Effector CD8-positive, alpha-beta T cell (primary cell): ENCODE measurements at regions not wholly inside any gene's neighbourhood (a gene's known extent, or its start where the extent isn't known, plus 50 kb on each side); places are given as distances from the start of the nearest gene placed in this dataset.
"Not testable (repeated sequence)": the region's sequence is repeated elsewhere in the genome, so short reads cannot be mapped to it uniquely, and the experiment has no call there.

Experiments used
- DNase-seq: peaks from one replicate; lab custom pipeline; 2025; lab: John Stamatoyannopoulos, UW

DNA sequence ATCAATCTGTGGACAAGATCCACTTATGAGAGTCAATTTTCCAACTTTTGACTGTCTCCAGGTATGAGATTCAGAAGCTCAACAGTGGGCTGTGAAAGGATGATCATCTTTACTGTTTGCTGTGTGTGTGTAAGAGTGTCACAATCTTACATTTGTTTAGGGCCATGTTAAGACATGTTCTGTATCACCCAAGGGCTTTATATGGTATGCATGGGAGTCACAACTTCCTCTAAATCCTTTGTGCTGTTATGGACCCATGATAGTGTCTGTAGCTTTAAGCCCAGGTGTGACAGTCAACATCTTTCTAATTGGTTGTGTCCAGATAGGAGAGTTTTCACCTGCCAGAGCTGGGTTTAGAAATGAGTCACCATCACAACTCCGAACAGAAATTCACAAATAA lies 70.2 kb downstream of the ZNF726 start:
- not testable (repeated sequence) for DNase-seq

DNA sequence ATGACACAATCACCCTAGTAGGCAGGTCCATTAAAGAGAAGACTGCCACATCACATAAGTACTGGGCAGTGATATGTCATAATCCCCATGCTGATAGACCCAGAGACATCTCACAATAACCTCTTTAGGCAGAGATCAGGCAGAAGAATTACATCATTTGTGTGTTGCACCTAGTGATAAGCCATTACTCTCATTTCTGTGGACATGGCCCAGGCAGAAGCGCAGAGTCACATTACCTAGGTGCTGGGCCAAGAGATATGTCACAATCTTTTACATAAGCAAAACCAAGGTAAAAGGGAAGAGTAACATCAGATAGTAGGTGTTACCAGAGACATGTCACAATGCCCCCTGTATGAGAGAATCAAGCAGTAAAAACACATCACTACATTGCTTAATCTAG lies 71.9 kb downstream of the ZNF726 start:
- no peak for DNase-seq

DNA sequence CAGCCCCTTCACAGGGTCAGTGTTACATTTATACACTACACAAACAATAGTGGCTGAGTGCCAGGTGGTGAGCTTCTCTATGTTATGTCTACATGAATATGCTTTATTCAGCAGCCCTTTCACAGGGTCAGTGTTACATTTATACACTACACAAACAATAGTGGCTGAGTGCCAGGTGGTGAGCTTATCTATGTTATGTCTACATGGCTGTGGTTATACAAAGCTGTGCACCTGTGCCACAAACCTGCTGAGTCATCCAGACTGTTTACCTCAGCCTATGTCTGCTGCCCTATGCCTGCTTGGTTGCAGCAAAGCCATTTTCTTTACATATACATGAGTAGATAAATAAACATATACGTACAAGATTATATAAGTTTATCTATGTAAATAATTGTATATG lies 76.5 kb downstream of the ZNF726 start:
- DNase-seq, result no peak

DNA sequence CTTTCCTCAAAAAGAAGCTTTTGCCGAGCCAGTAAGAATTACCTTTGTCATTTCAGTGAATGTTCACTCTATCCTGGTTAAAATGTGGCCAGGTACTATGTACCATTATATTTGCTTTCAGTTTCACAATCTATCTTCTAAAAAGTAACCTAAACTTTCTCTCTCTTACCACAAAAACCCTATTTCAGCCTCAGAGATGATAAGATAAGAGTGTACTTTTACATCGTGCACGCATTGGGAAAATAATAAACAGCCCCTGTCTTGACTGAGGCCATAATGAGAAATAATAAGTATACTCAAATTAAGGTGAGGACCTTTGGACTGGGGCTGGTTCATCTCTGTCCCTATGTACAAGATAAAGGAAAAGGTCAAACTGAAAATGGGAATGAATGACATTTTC lies 77.7 kb downstream of the ZNF726 start:
- no peak for DNase-seq

DNA sequence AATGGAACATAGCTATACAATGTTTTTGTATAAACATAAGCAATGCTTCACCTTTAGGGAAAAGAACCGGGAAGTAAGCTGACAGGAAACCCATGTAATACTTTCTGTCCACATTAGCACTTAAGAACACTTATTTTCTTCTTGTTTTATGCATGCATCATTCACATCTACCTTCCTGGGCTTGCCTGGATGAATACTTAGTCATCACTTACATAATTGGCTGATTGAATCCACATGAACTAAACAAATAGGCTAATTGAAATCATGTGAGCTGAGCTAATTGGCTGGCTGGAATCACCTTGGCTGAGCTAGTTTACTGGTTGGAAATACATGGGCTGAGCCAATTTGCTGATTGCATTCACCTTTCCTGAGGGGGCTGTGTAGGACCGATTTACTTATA lies 78.8 kb downstream of the ZNF726 start:
- no peak for DNase-seq

DNA sequence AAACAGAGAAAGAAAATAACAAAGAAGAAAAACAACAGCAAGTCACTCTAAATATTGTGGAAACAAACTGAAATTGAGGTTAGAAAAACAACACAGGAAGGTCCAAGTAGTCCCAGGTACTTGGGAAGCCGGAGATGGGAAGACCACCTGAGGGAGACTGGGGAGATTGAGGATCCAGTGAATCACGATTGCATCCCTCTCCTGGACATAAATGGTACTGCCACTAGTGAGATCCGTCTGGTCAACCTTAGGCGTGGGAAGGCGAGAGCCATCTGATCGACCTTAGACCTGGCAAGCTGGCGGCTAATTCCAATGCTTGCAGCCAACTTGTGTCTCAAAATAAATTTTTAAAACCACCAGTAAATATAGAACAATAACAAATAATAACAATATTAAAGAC lies 81.9 kb downstream of the ZNF726 start:
- DNase-seq, result no peak

DNA sequence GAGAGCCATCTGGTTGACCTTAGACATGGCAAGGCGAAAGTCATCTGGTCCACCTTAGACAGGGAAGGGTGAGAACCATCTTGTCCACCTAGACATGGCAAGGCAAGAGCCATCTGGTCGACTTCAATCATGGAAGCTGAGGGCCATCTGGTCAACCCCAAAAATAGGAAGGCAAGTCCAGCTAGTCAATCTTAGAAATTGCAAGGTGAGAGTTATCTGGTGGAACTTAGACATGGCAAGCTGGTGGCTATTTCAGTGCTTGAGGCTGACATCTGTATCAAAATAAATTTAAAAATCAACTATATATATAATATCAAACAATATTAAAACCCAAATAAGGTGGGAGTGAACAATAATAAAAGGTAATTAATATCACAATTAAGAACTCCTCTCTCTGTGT lies 83.9 kb downstream of the ZNF726 start:
- DNase-seq, result no peak

DNA sequence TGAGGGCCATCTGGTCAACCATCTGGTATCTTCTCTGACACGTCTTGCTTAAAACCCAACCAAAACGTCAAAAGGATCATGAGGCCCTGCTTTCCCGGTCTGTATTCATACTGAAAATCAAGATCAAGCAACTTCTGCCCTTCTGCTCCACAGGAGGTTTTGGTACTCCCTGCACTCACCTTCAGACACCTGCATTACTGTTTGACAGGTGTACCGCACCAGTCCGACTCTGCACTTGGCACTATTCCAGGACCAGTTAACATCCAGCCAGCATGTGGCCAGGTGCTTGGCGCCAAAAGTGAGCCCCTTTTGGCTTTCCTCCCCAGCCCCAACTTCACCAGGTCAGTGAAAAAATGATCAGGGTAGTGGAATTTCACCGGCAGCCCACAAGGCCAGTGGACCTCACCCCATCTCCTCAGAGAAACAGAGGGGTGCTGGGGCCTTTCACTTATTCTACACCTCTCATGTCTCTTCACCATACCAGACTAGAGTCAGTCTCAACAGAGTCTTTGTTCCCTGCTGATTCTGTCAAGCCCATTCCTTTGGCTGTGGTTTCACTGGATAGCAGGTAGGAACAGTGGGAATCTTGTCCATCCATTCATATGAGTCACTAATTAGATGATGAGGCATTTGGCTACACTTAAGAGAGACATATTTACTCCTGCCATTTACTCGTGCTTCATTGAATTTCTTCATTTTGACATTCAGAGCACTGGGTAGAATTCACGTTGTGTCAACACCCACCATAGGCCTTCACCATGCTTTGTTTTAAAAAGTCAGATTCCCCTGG lies 85.3 kb downstream of the ZNF726 start:
- DNase-seq, result no peak

DNA sequence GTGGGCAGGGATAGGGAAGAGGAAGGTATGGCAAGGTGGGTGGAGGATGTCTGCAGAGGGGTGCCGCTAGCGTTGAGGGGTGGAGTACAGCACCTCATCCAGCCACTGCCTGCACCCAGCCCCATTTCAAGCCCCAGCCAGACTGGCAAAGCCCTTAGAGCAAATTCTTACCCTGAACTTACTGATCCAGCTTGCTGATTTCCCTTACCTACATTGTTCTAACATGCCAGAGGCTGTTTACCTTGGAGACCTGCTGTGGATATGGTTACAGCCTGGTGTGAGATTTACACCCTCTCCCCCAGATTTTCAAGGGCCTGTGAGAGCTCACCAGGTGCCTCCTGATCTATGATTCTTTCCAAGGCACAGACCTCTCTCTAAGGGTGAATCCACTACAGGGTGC lies 86.0 kb downstream of the ZNF726 start:
- no peak for DNase-seq

DNA sequence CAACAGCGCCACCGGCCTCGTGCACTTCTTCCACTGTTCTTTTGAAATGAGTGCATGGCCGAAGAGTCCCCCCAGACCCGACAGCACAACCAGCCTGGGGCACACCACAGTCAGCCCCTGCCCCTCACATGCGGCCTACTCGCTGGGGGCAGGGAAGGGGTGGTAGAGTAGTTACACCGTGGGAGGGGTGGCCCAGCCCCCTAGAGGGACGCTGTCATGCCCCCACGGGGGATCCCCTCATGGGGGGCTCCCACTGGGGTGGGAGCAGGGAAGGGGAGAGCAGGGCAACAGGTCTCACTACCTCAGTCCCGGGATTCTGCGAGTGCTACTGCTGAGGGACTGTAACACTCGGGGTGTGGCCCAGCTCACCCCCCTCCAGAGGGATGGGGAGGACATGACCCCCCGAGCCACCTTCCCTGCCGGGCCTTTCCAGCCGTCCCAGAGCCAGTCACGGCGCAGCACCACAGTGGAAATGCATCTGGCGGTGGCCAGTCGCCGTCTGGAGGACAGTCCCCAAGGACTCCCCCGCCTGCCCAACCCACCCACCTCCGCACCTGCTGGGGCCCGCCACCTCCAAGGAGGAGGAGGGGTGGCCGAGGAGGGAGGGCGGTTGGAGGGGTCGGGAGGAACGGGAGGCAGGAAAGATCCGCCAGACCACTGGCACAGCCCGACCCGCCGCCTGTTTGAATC lies 84.6 kb upstream of the ZNF254 start:
- no peak for DNase-seq

DNA sequence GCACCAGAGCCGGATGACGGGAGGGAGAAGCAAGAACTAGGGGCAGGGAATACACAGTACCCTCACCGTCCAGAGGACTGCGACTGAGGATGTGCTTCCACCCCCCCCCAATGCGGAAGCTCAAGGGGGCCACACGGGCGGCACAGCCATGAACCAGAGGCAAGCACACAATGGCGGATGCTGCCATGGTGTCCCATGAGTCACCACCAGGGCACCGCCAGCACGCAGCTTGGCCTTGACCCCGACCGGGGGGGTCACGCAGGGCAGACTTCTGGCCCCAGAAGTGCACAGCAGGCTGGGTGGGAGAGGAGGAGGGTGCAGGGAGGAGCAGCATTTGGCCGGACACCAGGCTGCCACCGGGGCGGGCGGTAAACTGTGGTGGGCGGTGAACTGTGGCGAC lies 83.5 kb upstream of the ZNF254 start:
- DNase-seq, result no peak

DNA sequence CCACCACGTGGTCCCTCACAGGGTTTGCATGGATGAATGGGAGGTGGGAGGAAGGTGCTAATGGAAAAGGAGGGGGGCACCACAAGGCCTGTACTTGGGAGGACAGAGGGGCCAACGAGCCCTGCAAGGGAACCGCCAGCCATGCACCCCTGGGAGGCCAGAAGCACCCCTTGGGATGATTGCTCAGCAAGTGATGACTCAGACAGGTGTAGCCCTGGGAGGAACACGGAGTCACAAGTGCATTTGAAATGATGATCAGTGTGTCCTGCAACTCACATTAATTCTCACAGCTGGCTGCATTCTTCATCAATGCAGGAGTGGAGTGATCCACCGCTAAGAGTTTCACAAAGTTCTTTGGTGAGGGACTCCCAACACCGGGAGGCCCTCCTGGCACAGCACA lies 82.8 kb upstream of the ZNF254 start:
- DNase-seq, result no peak

DNA sequence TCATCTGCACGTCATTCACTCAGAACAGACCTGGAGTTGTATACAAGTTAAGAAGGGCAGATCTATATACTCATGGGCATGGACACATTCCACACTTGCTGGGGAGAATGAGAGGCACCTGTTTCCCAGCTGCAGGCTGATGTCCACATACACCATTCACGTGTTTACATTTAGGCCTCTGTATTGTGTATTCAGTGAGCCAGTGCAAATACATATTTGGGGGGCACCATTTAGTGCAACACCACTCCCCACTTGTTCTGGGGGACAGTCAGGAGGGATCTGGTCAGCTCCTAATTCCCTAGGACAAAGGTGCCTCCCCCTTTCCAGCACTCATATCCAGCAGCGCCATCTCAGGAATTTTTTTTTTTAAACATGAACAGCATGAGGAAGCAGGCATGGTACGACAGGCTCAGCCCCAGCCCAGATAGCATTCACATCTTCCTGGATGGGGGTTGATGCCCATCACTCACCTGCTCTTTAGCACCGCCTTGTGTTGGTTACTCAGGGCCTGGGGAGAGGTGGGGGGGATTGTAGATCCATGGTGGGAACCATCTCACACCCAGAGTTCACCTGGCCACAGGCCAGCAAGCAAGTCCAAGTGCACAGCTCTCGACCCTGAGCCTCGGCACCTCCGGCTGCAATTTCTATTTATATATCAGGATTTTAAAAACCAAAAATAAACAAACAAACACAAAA lies 56.9 kb upstream of the ZNF254 start:
- no peak for DNase-seq

DNA sequence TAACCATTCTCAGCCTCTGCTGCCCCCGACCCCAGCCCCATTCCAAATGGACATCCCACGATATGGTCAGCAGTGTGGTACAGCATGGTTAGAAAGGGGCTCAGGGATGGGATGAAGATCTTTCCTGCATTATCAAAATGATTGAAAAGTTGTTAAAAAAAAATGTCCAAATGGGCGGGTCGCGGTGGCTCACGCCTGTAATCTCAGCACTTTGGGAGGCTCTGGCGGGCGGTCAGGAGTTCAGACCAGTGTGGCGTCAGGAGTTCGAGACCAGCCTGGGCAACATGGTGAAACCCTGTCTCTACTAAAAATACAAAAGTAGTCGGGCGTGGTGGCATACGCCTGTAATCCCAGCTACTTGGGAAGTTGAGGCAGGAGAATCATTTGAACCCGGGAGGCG lies 54.3 kb upstream of the ZNF254 start:
- DNase-seq, result no peak

DNA sequence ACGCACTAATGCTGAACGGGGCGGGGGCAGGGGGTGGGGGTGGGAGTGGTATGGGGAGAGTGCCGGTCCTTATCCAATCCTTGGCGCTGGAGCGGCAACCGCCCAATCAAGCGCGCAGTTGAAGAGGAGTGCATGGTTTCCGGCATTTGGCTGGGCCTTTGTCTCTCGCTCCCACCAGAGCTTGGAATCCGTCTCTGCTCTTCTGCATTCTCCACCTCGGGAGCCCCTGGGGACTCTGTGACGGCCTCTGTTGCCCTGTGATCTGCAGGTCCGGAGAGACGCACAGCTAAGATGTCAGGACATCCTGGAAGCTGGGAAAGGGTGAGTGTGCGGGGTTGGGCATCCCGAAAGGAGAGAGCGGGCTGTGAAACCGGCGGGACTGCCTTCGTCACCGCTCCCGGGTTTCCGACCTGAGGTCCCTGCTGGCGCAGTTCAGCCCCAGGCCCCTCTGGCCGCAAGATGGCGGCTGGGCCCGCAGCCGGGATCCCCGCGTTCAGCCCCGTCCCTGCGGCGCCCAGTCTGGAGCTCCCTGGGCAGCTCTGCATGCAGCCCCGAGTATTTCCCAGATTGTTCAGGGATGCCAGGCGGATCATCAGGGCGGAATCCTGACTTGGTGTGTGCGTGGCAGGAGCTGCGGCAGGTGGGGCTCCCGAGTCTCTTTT lies 53.6 kb upstream of the ZNF254 start:
- peak; percentile 85 for DNase-seq

DNA sequence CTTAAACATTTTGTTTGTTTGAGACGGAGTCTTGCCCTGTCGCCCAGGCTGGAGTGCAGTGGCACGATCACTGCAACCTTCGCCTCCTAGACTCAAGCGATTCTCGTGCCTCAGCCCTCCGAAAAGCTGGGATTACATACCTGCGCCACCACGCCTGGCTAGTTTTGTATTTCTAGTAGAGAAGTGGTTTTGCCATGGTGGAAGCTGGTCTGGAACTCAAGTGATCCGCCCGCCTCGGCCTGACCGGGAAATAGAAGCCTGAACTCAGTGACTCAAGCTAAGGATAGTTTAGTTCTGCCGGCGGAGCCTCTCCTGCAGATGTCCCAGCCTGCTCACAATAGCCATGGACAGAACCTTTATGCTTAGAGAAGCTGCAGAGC lies 53.0 kb upstream of the ZNF254 start:
- no peak for DNase-seq

DNA sequence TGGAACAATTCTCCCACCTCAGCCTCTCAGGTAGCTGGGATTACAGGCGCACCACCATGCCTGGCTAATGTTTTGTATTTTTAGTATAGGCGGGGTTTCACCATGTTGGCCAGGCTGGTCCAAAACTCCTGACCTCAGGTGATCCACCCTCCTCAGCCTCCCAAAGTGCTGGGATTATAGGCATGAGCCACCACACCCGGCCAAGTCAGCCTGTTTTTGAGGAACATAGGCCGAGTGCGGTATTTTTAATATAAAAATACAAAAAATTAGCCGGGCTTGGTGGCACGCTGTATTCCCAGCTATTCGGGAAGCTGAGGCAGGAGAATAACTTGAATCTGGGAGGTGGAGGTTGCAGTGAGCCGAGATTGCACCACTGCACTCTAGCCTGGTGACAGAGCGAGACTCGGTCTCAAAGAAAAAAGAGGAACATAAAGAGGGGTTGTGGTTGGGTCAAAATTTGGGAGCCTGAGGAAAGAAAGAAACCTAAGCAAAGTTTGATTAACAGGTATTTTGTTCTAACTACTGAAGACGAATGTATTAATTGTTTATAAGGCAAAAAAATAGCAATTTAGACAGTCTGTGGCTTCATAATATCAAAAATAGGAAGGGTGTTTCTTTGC lies 51.6 kb upstream of the ZNF254 start:
- DNase-seq, result not testable (repeated sequence)
